PC-9 (cell line): ENCODE measurements at regions not wholly inside any gene's neighbourhood (a gene's known extent, or its start where the extent isn't known, plus 50 kb on each side); places are given as distances from the start of the nearest gene placed in this dataset.

ENCODE experiments used
- EZH2 ChIP-seq: fragments of 200-600 bp; sonication (generic); IDR thresholded peaks from 2 replicates; pipeline ENCODE4 v1.8.0; 2017; ENCODE audit warnings: antibody characterized with exemption, low read depth
- TF ChIP-seq, protein P1 (sequence below): fragments of 200-600 bp; sonication (generic); conservative IDR thresholded peaks from 2 replicates; pipeline ENCODE4 v1.6.1; 2017; ENCODE audit warnings: mixed run types, antibody characterized with exemption, mild to moderate bottlenecking, moderate library complexity

DNA sequence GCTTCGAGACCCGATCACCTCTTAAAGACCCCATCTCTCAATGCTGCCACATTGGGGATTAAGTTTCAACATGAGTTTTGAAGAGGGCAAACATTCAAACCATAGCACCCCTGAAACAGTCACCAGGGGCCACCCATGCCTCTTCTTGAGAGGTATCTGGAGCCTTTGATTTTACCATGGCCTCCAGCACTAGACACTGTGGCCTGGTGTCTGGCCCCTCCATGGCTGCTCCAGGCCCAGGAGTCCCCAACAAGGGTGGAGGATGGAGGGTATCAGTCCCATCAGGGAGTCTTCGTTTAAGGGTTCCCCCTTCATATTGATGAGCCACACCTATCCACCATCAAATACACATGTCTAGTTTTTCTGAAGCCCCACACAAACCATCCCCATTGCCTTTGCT is 66.5 kb upstream of the CDH5 start:
- TF ChIP-seq, protein P1, sequence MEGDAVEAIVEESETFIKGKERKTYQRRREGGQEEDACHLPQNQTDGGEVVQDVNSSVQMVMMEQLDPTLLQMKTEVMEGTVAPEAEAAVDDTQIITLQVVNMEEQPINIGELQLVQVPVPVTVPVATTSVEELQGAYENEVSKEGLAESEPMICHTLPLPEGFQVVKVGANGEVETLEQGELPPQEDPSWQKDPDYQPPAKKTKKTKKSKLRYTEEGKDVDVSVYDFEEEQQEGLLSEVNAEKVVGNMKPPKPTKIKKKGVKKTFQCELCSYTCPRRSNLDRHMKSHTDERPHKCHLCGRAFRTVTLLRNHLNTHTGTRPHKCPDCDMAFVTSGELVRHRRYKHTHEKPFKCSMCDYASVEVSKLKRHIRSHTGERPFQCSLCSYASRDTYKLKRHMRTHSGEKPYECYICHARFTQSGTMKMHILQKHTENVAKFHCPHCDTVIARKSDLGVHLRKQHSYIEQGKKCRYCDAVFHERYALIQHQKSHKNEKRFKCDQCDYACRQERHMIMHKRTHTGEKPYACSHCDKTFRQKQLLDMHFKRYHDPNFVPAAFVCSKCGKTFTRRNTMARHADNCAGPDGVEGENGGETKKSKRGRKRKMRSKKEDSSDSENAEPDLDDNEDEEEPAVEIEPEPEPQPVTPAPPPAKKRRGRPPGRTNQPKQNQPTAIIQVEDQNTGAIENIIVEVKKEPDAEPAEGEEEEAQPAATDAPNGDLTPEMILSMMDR = no peak
- TF ChIP-seq EZH2 = no peak
